T-cell (primary cell): ENCODE measurements at regions not wholly inside any gene's neighbourhood (a gene's known extent, or its start where the extent isn't known, plus 50 kb on each side); places are given as distances from the start of the nearest gene placed in this dataset.

ENCODE experiments used
- ATAC-seq, 4 experiments: fragments of 200-7000 bp in 3 of 4; fragments of 150-1000 bp in 1 of 4; cut with Tn5 transposase; replicated peaks in 1 of 4; 1 replicate in 3 of 4; 2 replicates in 1 of 4; pipeline ENCODE4 v1.10.0; 2021; ENCODE audit warnings: moderate library complexity in 3 of 4, mild to moderate bottlenecking in 2 of 4, moderate number of reproducible peaks in 1 of 4
- CTCF ChIA-PET, 2 donors: fragments of 300-600 bp; sonication (Branson Sonifier 250); formaldehyde crosslinking; loops; one replicate each; lab custom pipeline; 2022; ENCODE audit warnings: antibody characterized with exemption in 2 of 2; lab: Charles Lee
- POLR2A ChIA-PET, 2 donors: fragments of 300-600 bp; sonication (Branson Sonifier 250); formaldehyde crosslinking; loops; one replicate each; lab custom pipeline; 2022; ENCODE audit warnings: antibody characterized with exemption in 2 of 2; lab: Charles Lee
- DNase-seq, 35 experiments: peaks; one replicate each; pipeline versions ENCODE4 v3.0.0 to v3.0.0-alpha.2; 2013 to 2023
- H3K27ac ChIP-seq: one replicate; pipeline ENCODE4 v1.5.1; 2013; ENCODE audit warnings: low read length
- H3K27me3 ChIP-seq, 2 experiments: replicated peaks in 1 of 2; 1 replicate in 1 of 2; 2 replicates in 1 of 2; pipeline versions ENCODE4 v1.6.1 to v1.7.0; 2013; ENCODE audit warnings: low read length in 1 of 2, mixed read lengths in 1 of 2; ENCODE audit not compliant: control insufficient read depth in 2 of 2, insufficient read depth in 2 of 2; ENCODE audit errors: extremely low read depth in 1 of 2
- H3K36me3 ChIP-seq, 2 donors: 1 replicate in 1 of 2; 2 replicates in 1 of 2; pipeline versions ENCODE4 v1.6.1 to v1.7.0; 2013; ENCODE audit warnings: low read length in 1 of 2; ENCODE audit not compliant: control insufficient read depth in 2 of 2, insufficient read depth in 1 of 2; ENCODE audit errors: extremely low read depth in 1 of 2
- H3K4me1 ChIP-seq, 2 experiments: 1 replicate in 1 of 2; 2 replicates in 1 of 2; pipeline versions ENCODE4 v1.6.1 to v1.7.0; 2013; ENCODE audit warnings: low read length in 2 of 2, mixed read lengths in 1 of 2; ENCODE audit not compliant: insufficient read depth in 2 of 2, control insufficient read depth in 1 of 2; ENCODE audit errors: extremely low read depth in 1 of 2
- H3K4me3 ChIP-seq, 2 donors: 1 replicate in 1 of 2; 2 replicates in 1 of 2; pipeline versions ENCODE4 v1.5.1 to v1.7.0; 2013; ENCODE audit warnings: mild to moderate bottlenecking in 2 of 2, low read length in 1 of 2, moderate library complexity in 1 of 2; ENCODE audit not compliant: control insufficient read depth in 1 of 2; ENCODE audit errors: extremely low read depth in 1 of 2
- H3K9me3 ChIP-seq: 2 replicates; pipeline ENCODE4 v1.7.0; 2013
- H3K27ac Mint-ChIP-seq, 2 donors: one replicate each; pipeline ENCODE4 v1.8.0; 2020 to 2021; ENCODE audit warnings: mild to moderate bottlenecking in 2 of 2, mixed read lengths in 2 of 2
- H3K27me3 Mint-ChIP-seq, 2 donors: one replicate each; pipeline ENCODE4 v1.8.0; 2021 to 2022; ENCODE audit warnings: mixed read lengths in 2 of 2
- H3K36me3 Mint-ChIP-seq: one replicate; pipeline ENCODE4 v1.8.0; 2021; ENCODE audit warnings: mixed read lengths
- H3K4me1 Mint-ChIP-seq, 3 donors: one replicate each; pipeline ENCODE4 v1.8.0; 2020 to 2022; ENCODE audit warnings: mixed read lengths in 3 of 3, mild to moderate bottlenecking in 1 of 3
- H3K4me3 Mint-ChIP-seq, 3 donors: one replicate each; pipeline ENCODE4 v1.8.0; 2020 to 2022; ENCODE audit warnings: mild to moderate bottlenecking in 3 of 3, mixed read lengths in 3 of 3, moderate library complexity in 3 of 3
- H3K9me3 Mint-ChIP-seq, 3 donors: one replicate each; pipeline ENCODE4 v1.8.0; 2020 to 2022; ENCODE audit warnings: mixed read lengths in 3 of 3
- WGBS: methylation state at CpG from one replicate; pipeline ENCODE4 v1.1.5; 2013; ENCODE audit warnings: missing lambda C conversion rate; ENCODE audit not compliant: insufficient coverage; 5-methylcytosine and 5-hydroxymethylcytosine counted together

- ChIA-PET POLR2A (no interaction called here), CTCF (no interaction called here)
- H3K27ac Mint-ChIP-seq = no peak overlapping the region
- no peaks in the 10 kb centered on the region for H3K27me3 Mint-ChIP-seq
- H3K9me3 Mint-ChIP-seq = no peaks in the 10 kb centered on the region
- Histone ChIP-seq H3K4me3 (no peak overlapping the region), H3K4me1 (peaks cover 0 to 9% of the 10 kb centered on the region in 2 experiments), H3K27me3 (peaks cover 0 to 7% of the 10 kb centered on the region in 2 experiments), H3K9me3 (no peaks in the 10 kb centered on the region), H3K27ac (no peak overlapping the region), H3K36me3 (no peaks in the 10 kb centered on the region)
- no peaks in the 10 kb centered on the region for H3K36me3 Mint-ChIP-seq
- WGBS = no CpG with 5 or more reads among the region's 5 CpGs
- no peak for ATAC-seq
- H3K4me3 Mint-ChIP-seq = no peak overlapping the region
- no peak for DNase-seq
- peaks cover 2 to 7% (median 5%) of the 10 kb centered on the region in 3 donors for H3K4me1 Mint-ChIP-seq
These were observed 91.4 kb upstream of the CALM2 start for GRCh38 chr2:47267711-47268086.

DNA sequence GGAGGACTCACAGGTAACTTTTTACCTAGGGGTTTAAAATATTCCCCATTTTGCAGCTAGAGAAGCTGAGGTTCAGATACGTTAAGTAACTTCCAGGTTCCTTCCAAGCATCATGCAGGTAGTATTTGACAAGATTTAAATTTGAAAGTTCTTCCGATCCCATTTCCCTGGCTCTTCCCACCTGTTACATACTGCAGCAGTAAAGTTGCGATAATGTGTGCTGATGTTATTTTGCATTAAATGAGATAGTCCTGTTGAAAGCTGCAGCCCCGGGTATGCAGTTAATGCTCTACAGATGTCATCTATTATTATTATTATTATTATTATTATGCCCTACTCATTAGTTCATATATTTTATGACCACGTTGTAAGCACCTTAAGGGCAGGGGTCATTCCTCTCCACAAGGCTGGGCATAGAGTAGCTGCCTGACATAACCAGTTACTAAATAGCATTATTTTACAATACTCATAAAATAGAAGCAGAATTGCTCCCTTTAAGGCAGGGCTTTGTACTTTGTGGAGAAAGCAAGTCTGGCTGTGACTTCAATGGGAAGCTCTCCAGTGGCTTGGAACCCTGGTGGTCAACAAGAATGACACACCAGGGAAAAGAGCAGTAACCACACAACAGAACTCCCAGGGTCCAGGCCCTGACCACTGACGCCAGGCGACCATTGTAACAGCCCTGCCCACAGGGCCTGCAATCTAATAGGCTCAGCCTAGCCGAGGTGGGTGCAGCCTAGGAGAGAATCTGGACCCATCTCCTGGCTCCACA lies 90.8 kb upstream of the CALM2 start:
- Mint-ChIP-seq H3K36me3 (no peaks in the 10 kb centered on the region), H3K4me1 (peaks cover under 1 to 7% (median 3%) of the 10 kb centered on the region in 3 donors), H3K4me3 (no peak overlapping the region), H3K27me3 (no peaks in the 10 kb centered on the region), H3K27ac (no peak overlapping the region), H3K9me3 (no peaks in the 10 kb centered on the region)
- H3K4me3 ChIP-seq = no peak overlapping the region
- DNase-seq = no peak
- H3K4me1 ChIP-seq = peaks cover 0 to 3% of the 10 kb centered on the region in 2 experiments
- ATAC-seq = no peak
- no peaks in the 10 kb centered on the region for H3K9me3 ChIP-seq
- WGBS = 75% methylated on average over 2 of the region's 8 CpGs
- peaks cover 0 to 3% of the 10 kb centered on the region in 2 experiments for H3K27me3 ChIP-seq
- no peak overlapping the region for H3K27ac ChIP-seq
- POLR2A ChIA-PET = no interaction called here
- H3K36me3 ChIP-seq = no peaks in the 10 kb centered on the region
- CTCF ChIA-PET = no interaction called here

- CTCF ChIA-PET = interaction anchor here in 1 of 2 donors (0.6 kb wide), 1 partner anchor 124 kb away, joined by 5 read pairs; no protein-coding TSS in a partner anchor
- Mint-ChIP-seq H3K27ac (no peak overlapping the region), H3K36me3 (no peaks in the 10 kb centered on the region), H3K4me3 (no peak overlapping the region), H3K4me1 (no peaks in the 10 kb centered on the region), H3K27me3 (no peaks in the 10 kb centered on the region), H3K9me3 (no peaks in the 10 kb centered on the region)
- H3K9me3 ChIP-seq = no peaks in the 10 kb centered on the region
- no peaks in the 10 kb centered on the region for H3K36me3 ChIP-seq
- H3K4me1 ChIP-seq = no peaks in the 10 kb centered on the region
- POLR2A ChIA-PET = no interaction called here
- no peaks in the 10 kb centered on the region for H3K27me3 ChIP-seq
- WGBS = 52% methylated on average over 2 of the region's 5 CpGs
- H3K27ac ChIP-seq = no peak overlapping the region
- no peak for ATAC-seq
- no peak for DNase-seq
- no peak overlapping the region for H3K4me3 ChIP-seq
These were observed 89.5 kb upstream of the CALM2 start for GRCh38 chr2:47265751-47266231.

GRCh38 chr2:47265158-47265557 lies 88.8 kb upstream of the CALM2 start:
- Histone ChIP-seq H3K36me3 (no peaks in the 10 kb centered on the region), H3K4me1 (no peaks in the 10 kb centered on the region), H3K27me3 (no peaks in the 10 kb centered on the region), H3K4me3 (no peak overlapping the region), H3K27ac (no peak overlapping the region), H3K9me3 (no peaks in the 10 kb centered on the region)
- H3K9me3 Mint-ChIP-seq = no peaks in the 10 kb centered on the region
- H3K27me3 Mint-ChIP-seq = no peaks in the 10 kb centered on the region
- no peak overlapping the region for H3K27ac Mint-ChIP-seq
- H3K36me3 Mint-ChIP-seq = no peaks in the 10 kb centered on the region
- WGBS = 87% methylated on average over 8 of the region's 8 CpGs
- no peak for DNase-seq
- no peaks in the 10 kb centered on the region for H3K4me1 Mint-ChIP-seq
- no peak overlapping the region for H3K4me3 Mint-ChIP-seq
- CTCF ChIA-PET = interaction anchor here in 1 of 2 donors (0.7 kb wide), 1 partner anchor 111 kb away, joined by 3 read pairs; no protein-coding TSS in a partner anchor
- ATAC-seq = no peak
- POLR2A ChIA-PET = no interaction called here

DNA sequence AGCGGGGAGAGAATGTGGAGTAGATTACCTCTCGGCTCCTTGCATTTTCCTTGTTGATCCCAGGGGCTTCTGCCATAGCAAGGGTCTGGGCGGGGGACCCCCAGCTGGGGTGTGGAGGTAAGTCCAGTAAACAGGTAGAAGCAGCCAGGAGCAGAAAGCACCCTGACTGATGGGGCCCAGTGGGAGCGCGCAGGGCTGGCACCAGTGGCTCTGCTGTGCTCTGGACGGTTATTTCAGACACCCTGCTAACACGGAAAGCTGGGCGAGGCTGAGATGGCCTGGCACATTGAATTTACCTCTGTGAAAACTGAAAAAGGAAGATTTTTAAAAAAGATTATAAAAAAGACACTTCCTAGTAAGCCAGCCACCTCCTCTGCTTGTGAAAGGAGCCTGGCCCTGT lies 88.4 kb upstream of the CALM2 start:
- Mint-ChIP-seq H3K9me3 (no peaks in the 10 kb centered on the region), H3K36me3 (no peaks in the 10 kb centered on the region), H3K27me3 (no peaks in the 10 kb centered on the region), H3K27ac (no peak overlapping the region), H3K4me1 (no peaks in the 10 kb centered on the region), H3K4me3 (no peak overlapping the region)
- H3K4me3 ChIP-seq = no peak overlapping the region
- 94% methylated on average over 5 of the region's 8 CpGs for WGBS
- DNase-seq = no peak
- no peaks in the 10 kb centered on the region for H3K4me1 ChIP-seq
- no peak overlapping the region for H3K27ac ChIP-seq
- CTCF ChIA-PET = interaction anchor here in 1 of 2 donors (0.7 kb wide), 1 partner anchor 111 kb away, joined by 3 read pairs; no protein-coding TSS in a partner anchor
- no peak for ATAC-seq
- POLR2A ChIA-PET = no interaction called here
- H3K36me3 ChIP-seq = no peaks in the 10 kb centered on the region
- no peaks in the 10 kb centered on the region for H3K9me3 ChIP-seq
- no peaks in the 10 kb centered on the region for H3K27me3 ChIP-seq

- DNase-seq = no peak
- CTCF ChIA-PET = no interaction called here
- Mint-ChIP-seq H3K27ac (no peak overlapping the region), H3K9me3 (no peaks in the 10 kb centered on the region), H3K4me3 (no peak overlapping the region), H3K4me1 (no peaks in the 10 kb centered on the region), H3K36me3 (no peaks in the 10 kb centered on the region), H3K27me3 (no peaks in the 10 kb centered on the region)
- ATAC-seq = no peak
- POLR2A ChIA-PET = no interaction called here
- Histone ChIP-seq H3K27me3 (no peaks in the 10 kb centered on the region), H3K27ac (no peak overlapping the region), H3K4me3 (no peak overlapping the region), H3K4me1 (no peaks in the 10 kb centered on the region), H3K9me3 (no peaks in the 10 kb centered on the region), H3K36me3 (no peaks in the 10 kb centered on the region)
- 100% methylated on average over 1 of the region's 8 CpGs for WGBS
These were observed 87.8 kb upstream of the CALM2 start for GRCh38 chr2:47264143-47264542.
